ENCODE measurements at regions not wholly inside any gene's neighbourhood (a gene's known extent, or its start where the extent isn't known, plus 50 kb on each side); places are given as distances from the start of the nearest gene placed in this dataset.

DNA sequence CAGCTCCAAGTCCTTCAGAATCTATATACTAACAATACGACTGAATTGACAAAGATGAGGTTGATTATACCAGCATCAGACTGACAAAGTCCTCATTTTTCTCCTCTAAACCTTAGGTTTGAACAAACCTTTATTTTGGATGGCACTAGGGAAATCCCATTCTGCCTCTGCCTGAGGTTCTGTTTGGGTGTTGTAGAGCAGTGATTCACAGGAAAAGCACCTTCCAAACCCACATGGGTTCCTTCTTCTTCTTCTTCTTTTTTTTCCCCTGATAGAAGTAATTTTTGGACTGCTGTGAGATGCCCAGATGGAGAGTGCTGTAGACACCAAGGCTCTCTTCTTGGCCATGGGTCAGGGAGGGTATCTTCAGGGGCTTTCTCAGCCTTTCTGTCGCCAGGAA lies 164.9 kb upstream of the PAPPA start:
- TF ChIP-seq CREB1 (IDR thresholded peaks at IDR 0.05; ENCODE audit: low read depth): no peak

GRCh38 chr9:115989831-115990230 lies 163.8 kb upstream of the PAPPA start:
- no peak for TF ChIP-seq CEBPB (IDR thresholded peaks at IDR 0.05)
- no peak for TF ChIP-seq ZBTB7A (IDR thresholded peaks at IDR 0.05; ENCODE audit: low read depth)
- no peak for TF ChIP-seq FOXM1 (IDR thresholded peaks at IDR 0.05; ENCODE audit: borderline replicate concordance, low read depth)
- TF ChIP-seq NFIC (IDR thresholded peaks at IDR 0.05): no peak
- TF ChIP-seq, protein P1, sequence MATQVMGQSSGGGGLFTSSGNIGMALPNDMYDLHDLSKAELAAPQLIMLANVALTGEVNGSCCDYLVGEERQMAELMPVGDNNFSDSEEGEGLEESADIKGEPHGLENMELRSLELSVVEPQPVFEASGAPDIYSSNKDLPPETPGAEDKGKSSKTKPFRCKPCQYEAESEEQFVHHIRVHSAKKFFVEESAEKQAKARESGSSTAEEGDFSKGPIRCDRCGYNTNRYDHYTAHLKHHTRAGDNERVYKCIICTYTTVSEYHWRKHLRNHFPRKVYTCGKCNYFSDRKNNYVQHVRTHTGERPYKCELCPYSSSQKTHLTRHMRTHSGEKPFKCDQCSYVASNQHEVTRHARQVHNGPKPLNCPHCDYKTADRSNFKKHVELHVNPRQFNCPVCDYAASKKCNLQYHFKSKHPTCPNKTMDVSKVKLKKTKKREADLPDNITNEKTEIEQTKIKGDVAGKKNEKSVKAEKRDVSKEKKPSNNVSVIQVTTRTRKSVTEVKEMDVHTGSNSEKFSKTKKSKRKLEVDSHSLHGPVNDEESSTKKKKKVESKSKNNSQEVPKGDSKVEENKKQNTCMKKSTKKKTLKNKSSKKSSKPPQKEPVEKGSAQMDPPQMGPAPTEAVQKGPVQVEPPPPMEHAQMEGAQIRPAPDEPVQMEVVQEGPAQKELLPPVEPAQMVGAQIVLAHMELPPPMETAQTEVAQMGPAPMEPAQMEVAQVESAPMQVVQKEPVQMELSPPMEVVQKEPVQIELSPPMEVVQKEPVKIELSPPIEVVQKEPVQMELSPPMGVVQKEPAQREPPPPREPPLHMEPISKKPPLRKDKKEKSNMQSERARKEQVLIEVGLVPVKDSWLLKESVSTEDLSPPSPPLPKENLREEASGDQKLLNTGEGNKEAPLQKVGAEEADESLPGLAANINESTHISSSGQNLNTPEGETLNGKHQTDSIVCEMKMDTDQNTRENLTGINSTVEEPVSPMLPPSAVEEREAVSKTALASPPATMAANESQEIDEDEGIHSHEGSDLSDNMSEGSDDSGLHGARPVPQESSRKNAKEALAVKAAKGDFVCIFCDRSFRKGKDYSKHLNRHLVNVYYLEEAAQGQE (IDR thresholded peaks at IDR 0.05; ENCODE audit: low read depth): no peak
- no peak for TF ChIP-seq MAX (IDR thresholded peaks at IDR 0.05)
- no peak for TF ChIP-seq USF1 (IDR thresholded peaks at IDR 0.05)
- TF ChIP-seq TCF12 (IDR thresholded peaks at IDR 0.05; ENCODE audit: low read depth): no peak
- TF ChIP-seq CREB1 (IDR thresholded peaks at IDR 0.05; ENCODE audit: low read depth): no peak
- TF ChIP-seq YY1 (IDR thresholded peaks at IDR 0.05; ENCODE audit: low read depth): no peak
- no peak for TF ChIP-seq EGR1 (IDR thresholded peaks at IDR 0.05)

GRCh38 chr9:115992834-115993233 lies 160.8 kb upstream of the PAPPA start:
- TF ChIP-seq YY1 (IDR thresholded peaks at IDR 0.05; ENCODE audit: low read depth) (no peak), RAD21 (IDR thresholded peaks at IDR 0.05; ENCODE audit: low read depth) (no peak), TCF12 (IDR thresholded peaks at IDR 0.05; ENCODE audit: low read depth) (no peak), CREB1 (IDR thresholded peaks at IDR 0.05; ENCODE audit: low read depth) (no peak), USF1 (IDR thresholded peaks at IDR 0.05) (no peak), NFIC (IDR thresholded peaks at IDR 0.05) (no peak), MAX (IDR thresholded peaks at IDR 0.05) (no peak), EGR1 (IDR thresholded peaks at IDR 0.05) (no peak), EP300 (IDR thresholded peaks at IDR 0.05; ENCODE audit: borderline replicate concordance) (no peak), TAF1 (IDR thresholded peaks at IDR 0.05; ENCODE audit: low read depth) (no peak), TEAD4 (IDR thresholded peaks at IDR 0.05) (no peak), FOXM1 (IDR thresholded peaks at IDR 0.05; ENCODE audit: borderline replicate concordance, low read depth) (no peak), CEBPB (IDR thresholded peaks at IDR 0.05) (no peak), ZBTB7A (IDR thresholded peaks at IDR 0.05; ENCODE audit: low read depth) (no peak)
- TF ChIP-seq, protein P1 (IDR thresholded peaks at IDR 0.05; ENCODE audit: low read depth): no peak

- TF ChIP-seq RAD21 (IDR thresholded peaks at IDR 0.05; ENCODE audit: low read depth) (no peak), YY1 (IDR thresholded peaks at IDR 0.05; ENCODE audit: low read depth) (no peak), USF1 (IDR thresholded peaks at IDR 0.05) (no peak), TEAD4 (IDR thresholded peaks at IDR 0.05) (no peak), NFIC (IDR thresholded peaks at IDR 0.05) (no peak), TCF12 (IDR thresholded peaks at IDR 0.05; ENCODE audit: low read depth) (no peak), EGR1 (IDR thresholded peaks at IDR 0.05) (no peak), MAX (IDR thresholded peaks at IDR 0.05) (no peak), CREB1 (IDR thresholded peaks at IDR 0.05; ENCODE audit: low read depth) (no peak), CEBPB (IDR thresholded peaks at IDR 0.05) (no peak), TAF1 (IDR thresholded peaks at IDR 0.05; ENCODE audit: low read depth) (no peak), EP300 (IDR thresholded peaks at IDR 0.05; ENCODE audit: borderline replicate concordance) (no peak), ZBTB7A (IDR thresholded peaks at IDR 0.05; ENCODE audit: low read depth) (no peak), FOXM1 (IDR thresholded peaks at IDR 0.05; ENCODE audit: borderline replicate concordance, low read depth) (no peak)
- TF ChIP-seq, protein P1 (IDR thresholded peaks at IDR 0.05; ENCODE audit: low read depth): no peak
These were observed 155.7 kb upstream of the PAPPA start for GRCh38 chr9:115997923-115998322.
